A549 (cell line): ENCODE measurements at regions not wholly inside any gene's neighbourhood (a gene's known extent, or its start where the extent isn't known, plus 50 kb on each side); places are given as distances from the start of the nearest gene placed in this dataset.

Experiments
- BCL3 ChIP-seq: fragments of >200 bp; sonication (Bioruptor Twin); formaldehyde crosslinking; IDR thresholded peaks from 3 replicates; pipeline ENCODE4 v1.6.1; 2016
- CHD4 ChIP-seq: fragments of 200-600 bp; sonication (generic); IDR thresholded peaks from 2 replicates; pipeline ENCODE4 v1.6.1; 2016; ENCODE audit warnings: antibody characterized with exemption, mild to moderate bottlenecking, borderline replicate concordance
- CTCF ChIP-seq: fragments of >200 bp; sonication (Bioruptor Twin); formaldehyde crosslinking; IDR thresholded peaks from 3 replicates; pipeline ENCODE4 v1.5.1; 2016
- HMGXB4 ChIP-seq: fragments of 250-450 bp; sonication (Bioruptor Pico); IDR thresholded peaks from 2 replicates; pipeline ENCODE4 v1.5.0; 2021; ENCODE audit warnings: mild to moderate bottlenecking, moderate library complexity, borderline replicate concordance
- MAX ChIP-seq: IDR thresholded peaks from 2 replicates; pipeline ENCODE4 v1.6.1; 2012
- REST ChIP-seq: fragments of 200-600 bp; sonication (generic); IDR thresholded peaks from 2 replicates; pipeline ENCODE4 v1.6.1; 2016; ENCODE audit warnings: antibody characterized with exemption, mild to moderate bottlenecking, moderate library complexity

GRCh38 chr11:120057595-120058581, 80.0 kb downstream of the TRIM29 start:
- no peak for TF ChIP-seq CTCF
- no peak for TF ChIP-seq MAX
- no peak for TF ChIP-seq HMGXB4 (CRISPR knock-in tag)
- TF ChIP-seq BCL3, result no peak
- no peak for TF ChIP-seq CHD4
- no peak for TF ChIP-seq REST
